DMS114 treated with DMSO at 0.1 percent for 48 hours (cell line): ENCODE measurements at regions not wholly inside any gene's neighbourhood (a gene's known extent, or its start where the extent isn't known, plus 50 kb on each side); places are given as distances from the start of the nearest gene placed in this dataset.
A peak's percentile ranks its signal among the peaks of the same experiment; 100 is the strongest.
"Not testable (repeated sequence)": the region's sequence is repeated elsewhere in the genome, so short reads cannot be mapped to it uniquely, and the experiment has no call there.

ENCODE experiments used
- DNase-seq: peaks from one replicate; lab custom pipeline; 2025; ENCODE audit not compliant: unreplicated experiment; lab: John Stamatoyannopoulos, UW

DNA sequence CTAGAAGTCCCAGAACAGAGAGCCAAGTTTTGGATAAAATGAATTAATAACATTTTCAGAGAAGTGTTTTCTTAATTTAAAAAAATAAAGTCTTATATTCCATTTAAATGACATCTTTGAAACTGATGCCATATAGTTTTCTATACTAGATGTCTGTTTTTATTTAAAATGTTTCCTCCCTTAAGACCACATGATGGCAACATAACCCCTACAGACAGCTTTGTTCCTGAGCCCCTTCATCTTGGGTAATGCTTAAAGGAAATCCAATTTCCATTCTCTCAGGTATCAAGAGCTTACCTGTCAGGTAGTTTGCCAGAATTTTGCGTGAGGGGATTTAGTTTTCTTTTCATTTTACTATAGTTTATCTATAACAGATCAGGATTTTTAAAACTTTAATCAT is 181.4 kb upstream of the UGT8 start:
- DNase-seq = peak; percentile 0

GRCh38 chr4:114420069-114420468 is 178.5 kb upstream of the UGT8 start:
- DNase-seq = no peak

DNA sequence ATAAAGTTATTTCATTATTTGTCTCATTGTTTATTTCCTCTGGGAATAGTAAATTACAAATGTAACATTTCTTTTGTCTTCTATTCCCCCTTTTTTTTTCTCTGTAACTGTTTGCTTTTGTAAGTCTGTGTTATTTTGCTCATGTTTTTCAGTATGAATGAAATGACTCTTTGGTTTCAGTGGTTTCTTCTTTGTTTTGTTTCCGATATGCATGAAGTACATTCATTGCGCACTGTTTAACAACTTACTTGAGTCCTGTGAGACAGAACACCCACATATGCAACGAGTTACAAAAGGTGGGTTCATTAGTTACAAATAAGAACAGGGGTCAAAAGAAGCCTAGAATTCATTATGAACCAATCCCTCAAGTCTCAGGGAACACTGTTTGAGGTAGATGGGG is 175.0 kb upstream of the UGT8 start:
- no peak for DNase-seq

DNA sequence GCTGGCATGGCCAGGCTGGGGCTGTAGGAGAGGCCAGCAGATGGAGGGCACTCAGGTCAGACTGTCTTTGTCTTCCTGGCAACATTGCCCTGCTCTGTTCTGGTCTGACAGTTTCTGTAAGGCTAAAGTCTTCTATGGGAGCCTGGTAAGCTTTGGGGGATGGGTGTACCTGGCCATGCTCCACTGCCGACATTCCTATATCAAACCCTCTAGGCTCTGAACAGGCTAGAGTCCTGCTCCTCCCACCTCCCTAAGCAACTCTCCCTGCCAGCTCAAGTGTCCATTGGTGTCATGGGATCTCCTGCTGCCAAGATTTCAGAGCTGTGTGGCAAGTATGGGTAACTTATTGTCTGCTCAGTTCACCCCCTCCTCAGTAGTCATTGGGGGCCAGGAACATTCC is 163.5 kb upstream of the UGT8 start:
- no peak for DNase-seq

DNA sequence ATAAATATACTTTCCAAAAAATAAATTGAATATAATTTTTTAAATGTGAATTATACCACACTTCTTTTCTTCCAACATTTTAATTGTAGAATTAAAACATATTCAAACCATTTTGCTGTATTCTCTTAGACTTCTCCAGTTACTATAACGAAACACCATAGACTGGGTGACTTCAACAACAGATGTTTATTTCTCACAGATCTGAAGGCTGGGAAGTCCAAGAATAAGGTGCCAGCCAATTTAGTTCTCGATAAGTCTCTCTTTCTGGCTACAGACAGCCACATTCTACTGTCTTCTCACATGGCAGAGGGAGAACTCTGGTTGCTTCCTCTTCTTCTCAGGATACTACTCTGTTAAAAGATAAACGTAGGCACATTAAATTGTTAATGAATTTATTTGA is 155.8 kb upstream of the UGT8 start:
- DNase-seq = no peak

GRCh38 chr4:114444211-114444610 is 154.4 kb upstream of the UGT8 start:
- no peak for DNase-seq

- not testable (repeated sequence) for DNase-seq
Observed at GRCh38 chr4:114447963-114448516, 150.6 kb upstream of the UGT8 start.

DNA sequence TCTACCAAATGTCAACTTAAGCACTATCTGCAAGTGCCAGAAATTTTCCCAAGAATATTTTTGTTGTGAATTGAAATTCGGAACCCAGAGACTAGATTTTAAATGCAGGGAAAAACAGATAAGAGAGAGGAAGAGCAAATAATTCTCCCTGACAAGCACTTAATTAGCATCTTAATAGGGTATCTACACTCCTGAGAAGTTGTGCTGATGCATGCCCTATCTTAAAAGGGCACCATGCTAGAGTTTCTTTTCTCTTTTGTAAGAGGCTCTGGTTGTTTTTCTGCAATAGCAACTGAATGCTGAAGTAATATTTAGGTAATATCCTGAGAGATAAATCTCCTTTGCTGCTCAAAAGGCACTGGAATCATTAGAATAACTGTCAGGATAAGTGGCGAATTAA is 139.9 kb upstream of the UGT8 start:
- DNase-seq = no peak

DNA sequence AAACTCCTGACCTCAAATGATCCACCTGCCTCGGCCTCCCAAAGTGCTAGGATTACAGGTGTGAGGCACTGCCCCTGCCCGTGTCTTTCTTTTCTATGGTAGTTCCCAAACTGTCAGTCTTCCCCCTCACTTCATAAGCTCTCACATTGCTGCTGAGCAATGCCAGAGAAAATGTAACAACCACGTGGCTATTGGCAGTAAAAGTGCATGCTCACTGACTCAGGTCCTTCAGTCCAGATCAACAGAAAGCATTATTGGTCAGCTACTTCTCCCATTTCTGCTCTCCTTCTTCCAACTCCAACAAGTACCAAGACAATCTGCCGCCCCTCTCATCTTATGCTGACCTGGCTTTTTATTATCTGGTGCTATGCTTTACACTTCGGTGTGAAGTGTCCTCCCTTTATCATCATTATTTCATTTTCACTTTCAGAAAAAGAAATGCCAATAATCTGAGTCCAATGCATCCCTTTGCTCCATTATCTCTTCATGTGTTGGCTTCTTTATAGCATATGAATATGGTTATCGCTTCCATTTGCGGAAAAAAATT is 133.8 kb upstream of the UGT8 start:
- no peak for DNase-seq

DNA sequence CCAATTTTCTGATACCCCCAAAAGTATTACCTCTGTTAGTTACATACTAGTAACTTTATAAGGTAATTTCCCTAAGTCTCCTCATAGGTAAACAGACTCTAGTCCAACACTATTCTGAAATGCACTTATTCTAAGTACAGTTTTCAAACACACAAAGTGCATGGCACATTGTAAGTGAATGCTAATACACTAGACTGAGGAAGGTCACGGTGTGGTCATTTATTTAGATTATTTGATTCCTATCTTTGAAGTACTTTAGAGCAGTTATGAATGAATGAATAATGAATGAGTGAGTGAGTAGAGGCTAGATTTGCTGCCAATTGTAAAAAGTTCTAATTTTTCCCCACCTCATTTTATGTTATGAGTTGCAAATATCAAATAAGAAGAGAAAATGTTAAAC is 132.8 kb upstream of the UGT8 start:
- no peak for DNase-seq

DNA sequence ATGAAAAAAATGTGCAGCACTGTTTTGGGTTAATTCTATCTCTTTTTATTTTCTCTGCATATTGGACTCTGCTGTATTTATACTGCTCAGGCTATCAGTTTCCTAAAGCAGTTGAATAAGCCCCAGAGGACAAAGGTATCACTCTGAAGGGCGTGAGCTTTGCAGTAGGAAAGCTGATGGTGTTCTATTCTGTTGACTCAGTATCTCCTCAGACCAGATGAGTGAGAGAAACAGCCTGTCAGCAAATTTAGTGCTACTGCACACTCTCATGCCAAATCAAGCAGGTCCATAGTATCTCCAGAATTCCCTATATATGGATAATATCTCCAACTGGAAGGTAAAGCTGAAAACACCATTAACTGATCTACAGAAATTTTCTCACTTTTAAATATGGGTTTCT is 132.3 kb upstream of the UGT8 start:
- DNase-seq = no peak

DNA sequence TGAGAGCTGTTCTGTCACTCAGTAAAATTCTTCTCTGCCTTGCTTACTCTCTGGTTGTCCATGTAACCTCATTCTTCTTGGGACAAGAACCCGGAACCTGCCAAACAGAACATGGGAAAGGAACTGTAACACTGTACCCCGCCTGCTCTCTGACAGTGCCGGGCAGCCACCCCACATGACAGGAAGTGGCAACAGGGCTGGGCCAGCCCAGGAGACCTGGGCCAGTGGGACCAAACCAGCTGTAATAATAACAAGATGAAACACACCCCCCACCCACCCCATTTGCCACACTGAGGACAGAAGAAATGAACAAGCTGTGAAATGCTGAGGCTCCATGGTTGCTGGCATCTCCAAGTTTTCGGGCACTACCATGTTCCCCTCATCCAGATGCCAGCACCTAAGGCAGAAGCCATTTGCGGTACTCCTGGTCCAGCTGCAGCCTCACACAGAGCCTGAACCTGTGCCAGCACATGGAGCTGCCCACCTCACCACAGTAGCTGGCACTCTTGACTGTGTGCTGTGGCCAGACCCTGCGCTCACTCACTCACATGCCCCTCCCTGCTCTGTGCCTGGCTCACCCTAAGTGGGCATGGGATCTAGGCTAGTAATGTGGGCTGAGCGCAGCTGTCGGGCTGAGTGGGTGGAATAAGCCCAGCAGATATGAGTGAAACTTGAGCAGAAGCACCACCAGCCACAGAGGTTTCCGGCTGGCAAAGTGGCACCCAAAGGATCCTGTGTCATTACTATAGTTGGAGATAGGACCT is 126.2 kb upstream of the UGT8 start:
- DNase-seq = no peak

DNA sequence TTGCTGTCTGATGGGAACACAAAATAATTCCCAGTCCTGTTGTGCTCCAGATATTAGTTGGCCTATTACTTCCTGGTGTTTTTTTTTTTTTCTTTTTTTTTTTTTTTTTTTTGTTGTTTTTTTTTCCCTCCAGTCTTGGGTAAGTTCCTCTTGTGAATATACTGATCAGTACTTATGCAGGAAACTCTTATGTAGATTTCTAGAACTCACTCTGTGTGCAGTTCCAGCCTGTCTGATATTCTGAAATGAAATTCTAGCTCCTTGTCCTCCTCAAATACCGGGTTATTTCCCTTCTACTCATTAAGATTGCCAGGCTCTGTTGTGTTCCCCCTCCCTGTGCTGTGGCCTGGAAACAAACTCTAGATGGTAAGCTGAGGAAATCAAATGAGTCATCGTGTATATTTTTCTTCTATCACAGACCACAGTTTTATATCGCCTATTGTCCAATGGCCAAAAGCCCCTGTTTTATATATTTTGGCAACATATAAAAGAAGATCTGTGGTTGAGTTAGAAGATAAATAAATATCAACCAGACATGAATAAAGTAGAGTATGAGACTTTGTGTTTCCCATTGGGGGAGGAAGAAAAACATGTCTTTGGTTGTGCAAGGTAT is 124.3 kb upstream of the UGT8 start:
- no peak for DNase-seq

DNA sequence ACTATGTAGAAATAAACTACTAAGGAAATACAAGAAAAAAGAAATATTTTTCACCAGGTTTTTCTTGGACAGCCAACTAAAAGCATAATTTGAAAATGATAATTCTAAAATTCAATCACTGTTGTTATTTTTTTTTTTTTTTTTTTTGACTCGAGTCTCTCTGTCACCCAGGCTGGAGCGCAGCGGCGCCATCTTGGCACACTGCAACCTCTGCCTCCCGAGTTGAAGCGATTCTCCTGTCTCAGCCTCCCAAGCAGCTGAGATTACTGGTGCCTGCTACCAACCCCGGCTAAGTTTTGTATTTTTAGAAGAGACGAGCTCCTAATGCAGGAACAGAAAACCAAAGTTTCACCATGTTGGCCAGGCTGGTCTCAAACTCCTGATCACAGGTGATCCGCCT is 122.3 kb upstream of the UGT8 start:
- no peak for DNase-seq

- DNase-seq = no peak
Observed at GRCh38 chr4:114479595-114479994, 119.0 kb upstream of the UGT8 start.

DNA sequence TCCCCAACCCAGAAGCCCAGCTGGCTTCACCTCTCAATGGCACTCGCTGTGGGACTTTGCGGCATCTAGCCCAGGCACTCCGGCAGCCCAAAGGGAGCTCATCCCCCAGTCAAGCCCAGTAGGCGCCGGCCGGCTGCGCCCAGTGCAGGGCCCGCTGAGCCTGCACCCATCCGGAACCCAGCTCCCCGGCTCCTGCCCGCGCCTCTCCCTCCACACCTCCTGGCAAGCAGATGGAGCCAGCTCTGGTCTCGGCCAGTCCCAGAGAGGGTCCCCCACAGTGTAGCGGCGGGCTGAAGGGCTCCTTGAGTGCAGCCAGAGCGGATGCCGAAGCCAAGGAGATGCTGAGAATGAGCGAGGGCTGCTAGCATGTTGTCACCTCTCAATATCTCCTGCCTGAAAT is 116.8 kb upstream of the UGT8 start:
- DNase-seq = no peak

- DNase-seq = no peak
Observed at GRCh38 chr4:114487101-114487500, 111.5 kb upstream of the UGT8 start.

DNA sequence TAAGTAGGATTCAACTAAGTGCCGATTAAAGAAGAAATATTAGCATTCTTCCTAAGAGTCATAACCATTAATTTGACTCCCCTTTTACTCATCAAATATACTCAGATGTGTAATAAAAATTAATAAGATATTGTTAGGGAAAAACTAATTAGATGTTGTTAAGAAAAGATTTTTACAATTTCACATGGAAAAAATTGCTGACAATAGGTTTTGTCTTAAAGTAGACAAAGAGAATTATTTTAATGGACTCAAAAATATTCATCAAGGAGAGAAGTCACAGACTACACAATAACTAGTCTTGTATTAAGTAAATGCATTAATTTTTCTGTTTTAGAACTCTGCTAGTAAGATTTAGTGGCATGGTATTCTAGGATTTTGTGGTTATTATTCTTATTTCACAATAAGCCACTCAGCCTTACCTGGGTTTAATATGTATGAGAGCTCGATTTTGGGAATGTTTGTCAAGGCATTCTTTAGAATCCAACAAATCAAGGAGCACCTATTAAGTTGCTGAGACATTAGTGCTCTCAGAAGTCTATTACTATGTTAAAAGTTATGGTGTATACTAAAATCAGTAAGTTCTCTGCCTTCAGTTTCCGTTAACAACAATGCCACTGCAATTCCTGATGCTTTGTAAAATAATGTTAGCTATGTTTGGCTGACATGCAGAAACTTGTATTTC is 110.2 kb upstream of the UGT8 start:
- no peak for DNase-seq

DNA sequence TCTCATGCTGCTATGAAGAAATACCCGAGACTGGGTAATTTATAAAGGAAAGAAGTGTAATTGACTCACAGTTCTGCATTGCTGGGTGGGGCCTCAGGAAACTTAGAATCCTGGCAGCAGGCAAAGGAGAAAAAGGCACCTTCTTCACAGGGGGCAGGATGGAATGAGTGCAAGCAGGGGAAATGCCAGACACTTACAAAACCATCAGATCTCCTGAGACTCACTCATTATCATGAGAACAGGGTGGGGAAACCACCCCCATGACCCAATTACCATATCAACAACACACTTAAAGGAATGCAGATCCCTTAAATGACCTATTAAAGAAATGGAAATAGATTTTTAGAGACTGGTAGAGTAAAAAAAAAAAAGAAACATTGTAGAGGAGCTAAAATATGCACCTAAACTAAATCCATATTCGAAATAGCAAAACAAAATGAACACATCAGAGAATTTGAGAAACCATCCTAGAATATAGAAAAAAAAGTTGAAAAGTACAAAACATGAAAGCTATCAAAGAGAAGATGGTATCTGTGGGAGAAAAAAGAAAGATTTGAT is 104.3 kb upstream of the UGT8 start:
- no peak for DNase-seq

DNA sequence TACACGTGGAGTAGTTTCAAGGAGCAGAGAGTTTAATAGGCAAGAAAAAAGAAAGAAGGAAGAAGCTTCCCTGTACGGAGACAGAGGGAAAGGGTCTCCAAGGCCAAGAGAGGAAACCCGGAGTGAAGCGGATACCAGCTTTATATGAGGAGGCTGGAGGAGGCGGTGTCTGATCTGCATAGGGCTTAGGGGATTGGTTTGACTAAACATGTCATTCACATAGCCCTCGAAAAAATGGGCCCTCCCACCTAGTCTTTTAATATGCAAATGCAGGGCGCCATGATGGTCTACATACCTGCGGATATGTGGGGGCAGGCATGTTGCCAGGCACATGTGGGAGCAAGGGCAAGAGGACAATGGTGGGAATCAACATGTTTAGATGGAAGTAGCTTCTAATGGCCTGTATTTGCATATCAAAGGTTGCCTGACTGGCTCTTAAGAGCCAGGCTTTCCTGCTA is 103.1 kb upstream of the UGT8 start:
- DNase-seq = no peak

DNA sequence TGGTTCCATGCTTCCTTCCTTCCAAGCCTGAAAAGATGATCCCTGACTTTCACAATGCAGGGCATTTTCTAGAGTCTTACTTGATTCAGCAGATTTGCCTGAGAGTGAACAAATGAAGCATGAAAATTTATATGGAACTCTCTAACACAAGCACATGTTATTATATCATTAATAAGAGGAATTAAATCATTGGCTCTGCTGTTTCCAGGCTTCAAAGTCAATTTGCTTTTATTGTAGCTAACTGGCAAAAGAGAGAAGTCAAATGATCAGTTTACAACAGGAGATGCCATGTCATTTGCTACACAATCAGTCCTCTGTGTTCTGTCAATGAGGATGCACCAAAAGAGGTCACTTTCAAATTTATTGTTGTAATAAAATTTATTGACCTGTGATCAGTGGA is 101.5 kb upstream of the UGT8 start:
- no peak for DNase-seq
